Right lobe of liver (tissue), 6 donors: ENCODE measurements at regions not wholly inside any gene's neighbourhood (a gene's known extent, or its start where the extent isn't known, plus 50 kb on each side); places are given as distances from the start of the nearest gene placed in this dataset.

Experiments
- ATAC-seq, 4 donors: fragments of 200-7000 bp; cut with Tn5 transposase; one replicate each; pipeline ENCODE4 v1.9.1; 2020; ENCODE audit warnings: mild to moderate bottlenecking in 4 of 4, moderate library complexity in 4 of 4
- DNase-seq, 3 donors: peaks; one replicate each; pipeline ENCODE4 v3.0.0-alpha.2; 2020
- H3K27ac ChIP-seq, 3 donors: fragments of 200-600 bp; one replicate each; pipeline ENCODE4 v1.8.0; 2022
- H3K27me3 ChIP-seq, 2 donors: fragments of 200-600 bp; one replicate each; pipeline ENCODE4 v1.8.0; 2022
- H3K36me3 ChIP-seq, 4 donors: fragments of 200-600 bp; sonication (generic) in 1 of 4; one replicate each; pipeline versions ENCODE4 v1.5.1 to v1.8.0; 2017 to 2022; ENCODE audit warnings: control low read depth in 1 of 4
- H3K4me1 ChIP-seq, 4 donors: fragments of 200-600 bp; sonication (generic) in 1 of 4; one replicate each; pipeline versions ENCODE4 v1.5.1 to v1.8.0; 2017 to 2022; ENCODE audit warnings: control low read depth in 1 of 4
- H3K4me3 ChIP-seq, 3 donors: fragments of 200-600 bp; one replicate each; pipeline ENCODE4 v1.8.0; 2022
- H3K9me3 ChIP-seq, 4 donors: fragments of 200-600 bp; sonication (generic) in 1 of 4; one replicate each; pipeline versions ENCODE4 v1.5.1 to v1.8.0; 2017 to 2022; ENCODE audit warnings: control low read depth in 1 of 4
- POLR2A ChIP-seq: fragments of 450-650 bp; IDR thresholded peaks from one replicate; pipeline ENCODE4 v1.6.1; 2017; ENCODE audit warnings: antibody characterized with exemption, mild to moderate bottlenecking
- WGBS: methylation state at CpG from one replicate; pipeline ENCODE4 v1.1.6; 2018; ENCODE audit warnings: low coverage, low lambda C conversion rate; ENCODE audit not compliant: insufficient coverage; ENCODE audit errors: missing lambda C conversion rate; 5-methylcytosine and 5-hydroxymethylcytosine counted together
- intact Hi-C, 2 donors: fragments of 100-400 bp; cut with DNase I; formaldehyde crosslinking; loops; one replicate each; pipeline versions ENCODE4 v1.11.2 to v1.14.1; 2022
- TF ChIP-seq, protein P1 (sequence below), 4 donors: fragments of 200-600 bp in 3 of 4; fragments of 450-650 bp in 1 of 4; IDR thresholded peaks; one replicate each; pipeline versions ENCODE4 v1.5.1 to v1.8.0; 2016 to 2022; ENCODE audit warnings: antibody characterized with exemption in 4 of 4, mild to moderate bottlenecking in 2 of 4
- donor health status: DM: no; HTN: yes; CAD: no.
- donor health status: DM: no; HTN: no; CAD: no.
- donor health status: DM: no; HTN: no; CAD: no.
- donor health status: DM: no; HTN: yes; CAD: no.
- donor health status: DM: no; HTN: yes; CAD: no.

DNA sequence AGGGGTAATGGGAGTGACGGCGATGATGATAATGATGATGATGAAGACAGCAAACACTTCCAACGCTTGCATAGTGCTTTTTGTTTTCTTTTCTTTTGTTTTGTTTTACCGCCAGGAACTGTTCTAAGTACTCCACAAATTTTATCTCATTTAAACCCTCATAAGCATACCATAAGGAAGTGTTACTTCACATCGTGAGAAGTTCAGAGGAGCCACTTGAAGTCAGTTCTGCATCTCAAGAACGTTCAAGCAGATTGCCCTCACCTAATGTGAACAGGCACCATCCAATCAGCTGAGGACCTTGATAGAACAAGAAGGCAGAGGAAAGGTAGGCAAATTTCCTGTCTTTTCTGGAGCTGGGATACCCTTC, 104.1 kb downstream of the LSM3 start:
- Histone ChIP-seq H3K27me3 (no peaks in the 10 kb centered on the region), H3K9me3 (no peaks in the 10 kb centered on the region), H3K4me1 (no peaks in the 10 kb centered on the region), H3K27ac (no peak overlapping the region), H3K4me3 (no peak overlapping the region), H3K36me3 (no peaks in the 10 kb centered on the region)
- TF ChIP-seq, protein P1, sequence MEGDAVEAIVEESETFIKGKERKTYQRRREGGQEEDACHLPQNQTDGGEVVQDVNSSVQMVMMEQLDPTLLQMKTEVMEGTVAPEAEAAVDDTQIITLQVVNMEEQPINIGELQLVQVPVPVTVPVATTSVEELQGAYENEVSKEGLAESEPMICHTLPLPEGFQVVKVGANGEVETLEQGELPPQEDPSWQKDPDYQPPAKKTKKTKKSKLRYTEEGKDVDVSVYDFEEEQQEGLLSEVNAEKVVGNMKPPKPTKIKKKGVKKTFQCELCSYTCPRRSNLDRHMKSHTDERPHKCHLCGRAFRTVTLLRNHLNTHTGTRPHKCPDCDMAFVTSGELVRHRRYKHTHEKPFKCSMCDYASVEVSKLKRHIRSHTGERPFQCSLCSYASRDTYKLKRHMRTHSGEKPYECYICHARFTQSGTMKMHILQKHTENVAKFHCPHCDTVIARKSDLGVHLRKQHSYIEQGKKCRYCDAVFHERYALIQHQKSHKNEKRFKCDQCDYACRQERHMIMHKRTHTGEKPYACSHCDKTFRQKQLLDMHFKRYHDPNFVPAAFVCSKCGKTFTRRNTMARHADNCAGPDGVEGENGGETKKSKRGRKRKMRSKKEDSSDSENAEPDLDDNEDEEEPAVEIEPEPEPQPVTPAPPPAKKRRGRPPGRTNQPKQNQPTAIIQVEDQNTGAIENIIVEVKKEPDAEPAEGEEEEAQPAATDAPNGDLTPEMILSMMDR (IDR thresholded peaks at IDR 0.05): no peak
- TF ChIP-seq POLR2A: no peak
- intact Hi-C loops: no loop called here
- DNase-seq (no peak), ATAC-seq (no peak)
- WGBS: 83% methylated on average over 6 of the region's 6 CpGs

DNA sequence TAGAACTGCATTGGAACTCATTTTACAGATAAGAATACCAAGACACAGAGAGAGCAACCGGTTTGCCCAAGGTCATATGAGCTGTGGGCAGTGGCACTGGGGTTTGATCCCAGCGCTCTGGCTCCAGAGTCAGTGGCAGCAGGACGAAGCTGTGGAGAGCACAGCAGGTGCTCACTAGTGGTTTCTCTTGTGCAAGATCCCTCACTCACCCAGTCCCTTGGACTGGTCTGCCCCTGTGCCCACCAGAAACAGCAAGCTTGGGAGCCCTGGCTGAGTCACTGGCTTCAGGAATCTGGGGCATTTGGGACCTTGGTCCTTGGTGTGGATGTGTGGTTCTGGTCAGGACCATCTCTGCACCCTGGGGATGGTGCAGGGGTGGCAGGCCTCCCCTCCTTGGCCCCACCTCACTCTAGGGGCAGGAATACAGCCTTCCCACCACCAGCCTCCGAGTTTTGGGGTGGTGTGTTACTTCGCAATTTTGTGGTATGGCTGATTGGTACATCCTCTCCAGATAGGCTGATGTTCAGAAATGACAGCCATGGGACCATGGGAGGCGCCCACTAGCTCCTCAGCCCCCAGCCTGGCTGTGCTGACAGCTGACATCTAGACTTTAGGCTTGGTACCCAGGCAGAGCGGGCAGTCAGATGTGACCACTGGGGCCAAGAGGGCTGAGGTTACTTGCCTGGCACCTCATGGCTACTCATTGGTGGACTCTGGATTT, 104.6 kb downstream of the LSM3 start:
- H3K4me3 ChIP-seq: no peak overlapping the region
- no peak overlapping the region for H3K27ac ChIP-seq
- no peak for DNase-seq
- H3K9me3 ChIP-seq: no peaks in the 10 kb centered on the region
- no peaks in the 10 kb centered on the region for H3K36me3 ChIP-seq
- TF ChIP-seq, protein P1 (IDR thresholded peaks at IDR 0.05): no peak
- TF ChIP-seq POLR2A: no peak
- ATAC-seq: no peak
- 80% methylated on average over 2 of the region's 7 CpGs for WGBS
- H3K4me1 ChIP-seq: no peaks in the 10 kb centered on the region
- intact Hi-C loops: no loop called here
- no peaks in the 10 kb centered on the region for H3K27me3 ChIP-seq

DNA sequence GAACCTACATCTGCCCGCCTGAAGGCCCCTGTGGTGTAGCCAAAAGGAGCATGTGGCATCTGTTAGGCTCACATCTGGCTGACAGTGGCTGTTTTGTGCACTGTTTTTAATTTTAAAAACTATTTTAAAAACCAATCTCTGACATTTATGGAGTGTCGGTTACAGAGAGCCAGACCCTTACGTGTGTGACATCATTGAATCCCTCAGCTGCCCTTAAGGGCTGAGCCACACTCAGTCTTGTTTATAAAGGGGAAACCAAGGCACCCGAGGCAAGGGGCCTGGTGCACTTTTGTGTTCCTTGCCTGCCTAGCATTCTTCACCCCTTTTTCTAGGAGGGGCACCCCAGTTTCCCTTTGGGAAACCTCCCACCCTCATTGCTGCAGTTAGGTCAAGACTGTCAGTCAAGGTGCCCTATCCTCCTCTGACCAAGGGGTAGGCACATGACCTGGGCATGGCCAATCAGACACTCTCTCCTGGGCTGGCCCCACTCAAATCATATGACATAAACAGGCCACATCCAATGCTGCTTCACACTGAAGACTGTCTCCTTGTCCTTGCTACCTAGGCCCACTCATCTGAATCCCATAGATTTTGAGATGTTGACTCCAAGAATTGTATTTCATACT, 105.3 kb downstream of the LSM3 start:
- intact Hi-C loops: no loop called here
- ATAC-seq: no peak

DNA sequence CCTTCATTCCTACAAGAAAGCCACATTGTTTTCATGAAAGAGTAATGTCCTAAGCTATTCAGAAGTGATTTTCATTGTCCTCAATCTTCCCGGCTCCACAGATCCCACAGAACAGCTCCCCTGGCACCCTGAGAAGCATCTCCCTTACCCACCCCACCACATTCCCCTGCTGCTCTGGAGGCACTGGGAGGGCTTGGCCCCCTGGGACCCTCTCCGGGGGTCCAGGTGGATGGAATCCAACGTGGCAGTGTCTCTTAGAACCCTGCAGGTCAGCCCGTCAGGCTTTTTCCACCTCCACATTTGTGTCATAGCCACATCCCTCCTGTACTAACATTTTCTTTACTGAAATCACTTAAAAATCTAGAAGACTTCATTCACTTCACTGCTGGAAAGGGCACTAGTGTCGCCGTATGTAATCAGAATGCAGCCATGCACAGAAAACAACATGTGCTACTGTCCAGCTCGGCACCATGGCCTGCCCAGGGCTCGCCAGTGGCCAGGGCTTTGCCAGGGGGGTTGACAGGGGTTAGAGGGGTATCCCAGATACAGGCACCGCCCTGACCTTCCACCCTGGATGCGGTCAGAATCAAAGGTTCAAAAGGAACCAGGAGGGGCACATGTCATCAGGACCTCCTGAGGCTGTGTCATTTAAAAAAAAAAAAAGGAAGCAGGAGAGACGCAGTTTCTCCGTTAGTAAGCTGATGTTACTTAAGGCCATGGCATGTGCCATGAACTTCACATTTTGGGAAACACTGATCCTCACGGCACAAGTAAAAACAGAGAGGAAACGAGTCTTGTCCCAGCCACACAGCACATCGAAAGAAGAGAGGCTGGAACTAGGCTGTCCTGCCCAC, 106.3 kb downstream of the LSM3 start:
- Histone ChIP-seq H3K4me1 (no peaks in the 10 kb centered on the region), H3K36me3 (no peaks in the 10 kb centered on the region), H3K4me3 (no peak overlapping the region), H3K27me3 (no peaks in the 10 kb centered on the region), H3K9me3 (no peaks in the 10 kb centered on the region), H3K27ac (no peak overlapping the region)
- 45% methylated on average over 11 of the region's 15 CpGs for WGBS
- TF ChIP-seq POLR2A: no peak
- TF ChIP-seq, protein P1 (IDR thresholded peaks at IDR 0.05): no peak
- DNase-seq (no peak), ATAC-seq (peak in 2 of 4 donors; percentile 35 to 58)
- intact Hi-C loops: no loop called here

More for the DNA sequence above, 105.3 kb downstream of the LSM3 start:
- no peak for DNase-seq
- Histone ChIP-seq H3K27ac (no peak overlapping the region), H3K36me3 (no peaks in the 10 kb centered on the region), H3K4me1 (no peaks in the 10 kb centered on the region), H3K27me3 (no peaks in the 10 kb centered on the region), H3K9me3 (no peaks in the 10 kb centered on the region), H3K4me3 (no peak overlapping the region)
- WGBS: 81% methylated on average over 3 of the region's 4 CpGs
- no peak for TF ChIP-seq POLR2A
- TF ChIP-seq, protein P1 (IDR thresholded peaks at IDR 0.05): no peak
